Epithelial cell of prostate (primary cell): ENCODE measurements at regions not wholly inside any gene's neighbourhood (a gene's known extent, or its start where the extent isn't known, plus 50 kb on each side); places are given as distances from the start of the nearest gene placed in this dataset.

Experiments used
- DNase-seq: peaks from one replicate; pipeline ENCODE4 v3.0.0-alpha.2; 2011; ENCODE audit warnings: low read depth, low spot score
- H3K27ac ChIP-seq: fragments of 450-650 bp; 2 replicates; pipeline ENCODE4 v1.5.1; 2017; ENCODE audit warnings: mild to moderate bottlenecking

- DNase-seq: no peak
- no peak overlapping the region for H3K27ac ChIP-seq
Measured at GRCh38 chr4:24422644-24423043, 161.7 kb downstream of the DHX15 start.

- DNase-seq: peak; percentile 12
- no peak overlapping the region for H3K27ac ChIP-seq
Measured at GRCh38 chr4:24419181-24420034, 164.9 kb downstream of the DHX15 start.

GRCh38 chr4:24417206-24417605 lies 167.1 kb downstream of the DHX15 start:
- DNase-seq: no peak
- H3K27ac ChIP-seq: no peak overlapping the region

GRCh38 chr4:24416293-24416692 lies 168.1 kb downstream of the DHX15 start:
- no peak for DNase-seq
- H3K27ac ChIP-seq: no peak overlapping the region

DNA sequence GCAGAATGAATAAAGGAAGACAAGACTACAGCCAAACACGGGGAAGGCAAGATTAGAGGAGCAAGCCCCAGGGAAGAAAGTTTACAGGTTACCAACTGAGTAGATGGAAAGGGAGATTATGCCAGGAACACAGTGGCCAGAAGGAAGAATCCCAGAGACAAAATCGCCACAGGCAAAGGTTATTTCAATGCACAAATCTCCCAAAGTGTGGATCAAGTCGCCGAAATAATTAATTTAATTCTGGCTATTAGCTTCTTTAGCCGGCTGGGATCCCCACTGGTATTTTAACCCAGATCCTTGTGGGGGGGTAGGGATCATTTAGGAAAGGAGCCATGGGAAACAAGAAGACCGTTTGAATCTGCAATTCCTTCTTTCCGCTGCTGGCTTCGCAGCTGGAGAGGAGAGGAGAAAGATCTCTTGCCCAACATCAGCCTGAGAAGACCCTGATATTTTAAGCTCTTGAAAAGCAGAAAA lies 171.0 kb downstream of the DHX15 start:
- DNase-seq: no peak
- no peak overlapping the region for H3K27ac ChIP-seq

DNA sequence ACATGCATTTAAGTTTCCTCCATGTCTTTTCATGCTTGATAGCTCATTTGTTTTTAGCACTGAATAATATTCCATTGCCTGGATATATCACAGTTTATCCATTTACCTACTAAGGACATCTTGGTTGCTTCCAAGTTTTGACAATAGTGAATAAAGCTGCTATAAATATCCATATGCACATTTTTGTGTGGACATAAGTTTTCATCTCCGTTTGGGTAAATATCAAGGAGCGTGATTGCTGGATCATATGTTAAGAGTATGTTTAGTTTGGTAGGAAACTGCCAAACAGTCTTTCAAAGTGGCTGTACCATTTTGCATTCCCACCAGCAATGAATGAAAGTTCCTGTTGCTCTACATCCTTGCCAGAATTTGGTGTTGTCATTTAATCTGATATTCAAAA lies 172.5 kb downstream of the DHX15 start:
- H3K27ac ChIP-seq: no peak overlapping the region
- no peak for DNase-seq

DNA sequence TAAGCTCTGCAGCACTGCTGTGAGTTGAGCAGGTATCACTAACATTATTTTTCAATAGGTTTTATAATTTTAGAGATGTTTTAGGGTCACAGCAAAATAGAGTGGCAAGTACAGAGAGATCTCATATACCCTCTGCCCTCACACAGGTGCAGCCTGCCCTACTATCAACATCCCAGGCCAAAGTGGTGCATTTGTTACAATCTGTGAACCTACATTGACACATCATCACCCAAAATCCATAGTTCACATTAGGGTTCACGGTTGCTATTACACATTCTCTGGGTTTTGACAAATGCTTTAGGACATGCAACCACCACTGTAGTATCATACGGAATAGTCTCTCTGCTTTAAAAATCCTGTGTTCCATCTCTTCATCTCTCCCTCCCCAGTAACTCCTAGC lies 173.1 kb downstream of the DHX15 start:
- DNase-seq: no peak

DNA sequence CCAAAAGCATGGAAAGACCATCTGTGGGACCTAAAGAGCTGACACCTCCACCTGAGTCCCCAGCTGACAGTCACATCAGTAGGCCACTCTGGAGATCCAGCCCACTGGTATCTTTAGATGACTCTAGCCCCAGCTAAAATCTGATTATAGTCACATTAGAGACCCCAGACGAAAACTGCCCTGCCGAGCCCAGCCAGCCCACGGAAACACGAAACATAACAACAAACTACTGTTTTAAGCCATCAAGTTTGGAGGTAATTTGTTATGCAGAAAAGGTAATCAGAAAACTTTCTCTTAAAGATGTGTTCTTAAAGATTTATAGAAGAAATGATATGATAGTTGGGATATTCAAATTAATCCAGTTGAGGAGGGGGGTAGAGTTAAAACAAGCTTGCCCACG lies 175.7 kb downstream of the DHX15 start:
- DNase-seq: no peak
- H3K27ac ChIP-seq: no peak overlapping the region

More for the DNA sequence above, 173.1 kb downstream of the DHX15 start:
- H3K27ac ChIP-seq: no peak overlapping the region

DNA sequence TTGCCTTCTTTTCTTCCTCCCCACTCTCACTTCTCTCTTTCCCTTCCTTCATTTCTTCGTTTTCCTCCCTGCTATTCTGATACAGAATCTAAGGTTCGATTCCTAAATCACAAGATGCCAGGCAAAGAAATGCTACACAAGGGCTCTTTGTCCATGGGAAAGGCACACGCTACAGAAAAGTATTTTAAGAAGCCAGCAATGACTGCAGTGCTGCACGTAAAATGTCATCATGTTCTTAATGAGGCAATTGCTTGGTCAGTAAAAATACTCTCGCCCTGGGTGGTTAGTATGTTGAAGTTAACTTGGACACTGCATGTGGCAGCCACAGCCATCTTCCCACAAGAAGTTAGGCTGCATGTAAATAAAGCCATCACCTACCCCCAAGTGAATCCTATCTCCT lies 178.4 kb downstream of the DHX15 start:
- H3K27ac ChIP-seq: no peak overlapping the region
- no peak for DNase-seq

DNA sequence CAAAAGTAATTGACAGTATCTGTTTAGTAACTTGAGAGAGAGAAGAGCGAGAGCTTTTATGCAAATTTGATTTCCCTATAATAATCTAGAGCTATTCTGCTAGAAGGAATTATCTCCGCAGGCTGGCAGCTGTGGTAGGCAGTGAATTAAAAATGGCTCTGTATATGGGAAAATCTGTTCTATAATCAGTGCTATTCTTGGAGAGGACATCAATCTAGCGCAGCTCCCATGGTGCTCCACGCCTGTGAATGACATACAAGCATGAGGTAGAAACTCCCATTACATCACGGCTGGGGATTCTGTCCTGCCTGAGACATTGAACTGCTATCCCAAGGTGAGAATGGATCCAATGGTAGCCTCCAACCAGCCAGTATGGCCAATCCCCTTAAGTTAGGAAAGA lies 179.0 kb downstream of the DHX15 start:
- DNase-seq: no peak
- no peak overlapping the region for H3K27ac ChIP-seq

- no peak for DNase-seq
- H3K27ac ChIP-seq: no peak overlapping the region
Measured at GRCh38 chr4:24404281-24404680, 180.1 kb downstream of the DHX15 start.

DNA sequence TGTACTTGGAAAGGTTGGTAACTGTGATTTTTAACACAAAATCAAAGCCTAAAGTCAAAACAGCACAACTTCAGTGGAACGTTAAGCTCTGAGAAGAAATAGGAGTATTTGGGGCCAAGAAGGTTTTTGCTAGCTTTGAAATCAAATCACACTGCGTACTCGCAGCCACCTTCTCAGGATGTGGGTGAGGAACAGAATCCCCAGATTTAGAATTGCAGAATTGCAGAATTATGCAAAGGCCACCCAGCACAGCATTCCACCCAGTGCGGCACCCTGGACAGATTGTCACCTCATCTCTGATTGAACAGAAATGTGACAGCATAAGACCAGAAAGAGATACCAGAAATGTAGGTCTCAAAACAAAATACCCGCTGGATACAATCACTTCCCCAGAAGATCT lies 181.1 kb downstream of the DHX15 start:
- DNase-seq: no peak
- no peak overlapping the region for H3K27ac ChIP-seq

DNA sequence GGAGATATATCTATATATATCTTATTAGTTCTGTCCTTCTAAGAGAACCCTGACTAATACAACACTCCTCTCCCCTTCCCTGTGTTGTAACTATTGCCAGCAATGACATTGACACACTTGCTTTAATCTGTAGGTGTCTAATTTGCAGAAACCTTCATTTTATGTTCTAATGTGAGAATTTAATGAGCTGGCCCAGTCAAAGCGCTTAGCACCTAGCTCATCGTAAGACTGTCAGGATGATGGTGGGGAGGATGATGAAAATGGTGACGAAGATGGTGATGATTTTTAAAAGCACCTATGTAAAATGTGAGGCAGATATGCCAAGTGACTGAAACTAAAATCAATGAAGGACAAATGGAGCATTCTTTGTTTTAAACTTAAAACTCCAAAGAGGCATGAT lies 183.8 kb downstream of the DHX15 start:
- H3K27ac ChIP-seq: no peak overlapping the region
- no peak for DNase-seq

- no peak overlapping the region for H3K27ac ChIP-seq
- DNase-seq: no peak
Measured at GRCh38 chr4:24396988-24397387, 187.4 kb downstream of the DHX15 start.

GRCh38 chr4:24395937-24396336 lies 188.4 kb downstream of the DHX15 start:
- no peak for DNase-seq
- H3K27ac ChIP-seq: no peak overlapping the region

DNA sequence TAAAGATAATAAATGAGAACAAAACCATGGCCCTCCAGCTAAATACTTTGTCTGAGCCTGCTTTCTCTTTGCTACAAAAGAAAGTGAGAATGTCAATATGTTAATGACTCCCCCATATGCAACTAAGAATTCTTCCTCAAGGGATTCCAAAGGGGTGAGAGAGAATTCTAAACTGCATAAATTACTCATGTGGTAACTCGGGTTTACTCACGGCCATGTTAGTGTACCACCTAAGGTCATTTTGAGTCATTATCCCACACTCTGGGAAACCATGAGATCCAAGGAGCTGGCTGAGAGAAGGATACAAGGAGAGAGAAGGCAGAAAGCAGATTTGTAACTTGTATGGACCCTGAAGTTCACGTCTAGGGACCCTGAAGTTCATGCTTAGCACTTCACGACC lies 190.3 kb downstream of the DHX15 start:
- H3K27ac ChIP-seq: peak overlapping the region; percentile 11
- peak; percentile 18 for DNase-seq

DNA sequence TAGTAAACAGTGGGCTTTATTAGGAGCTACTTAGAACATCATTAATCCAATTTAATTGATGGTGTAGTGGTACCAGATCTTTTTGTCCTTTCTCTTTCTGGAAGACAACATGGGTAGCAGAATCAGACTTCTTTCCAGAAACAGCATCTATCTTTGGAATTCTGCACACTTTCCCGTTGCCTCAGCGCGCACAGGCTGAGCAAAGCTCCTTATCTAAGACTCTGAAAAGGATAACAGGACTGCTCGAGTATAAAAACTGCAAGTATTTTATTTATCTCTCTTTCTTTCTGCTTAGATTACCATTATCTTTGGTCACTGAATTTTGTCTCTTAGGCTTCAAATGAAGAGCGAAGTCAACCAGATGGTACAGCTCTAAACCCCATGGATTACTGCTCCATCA lies 191.7 kb downstream of the DHX15 start:
- DNase-seq: no peak

GRCh38 chr4:24382381-24382780 lies 202.0 kb downstream of the DHX15 start:
- DNase-seq: peak; percentile 77
- peak overlapping the region; percentile 64 for H3K27ac ChIP-seq

More for the DNA sequence above, 191.7 kb downstream of the DHX15 start:
- no peak overlapping the region for H3K27ac ChIP-seq

- DNase-seq: no peak
- peak overlapping the region; percentile 64 for H3K27ac ChIP-seq
Measured at GRCh38 chr4:24380957-24381665, 203.2 kb downstream of the DHX15 start.

DNA sequence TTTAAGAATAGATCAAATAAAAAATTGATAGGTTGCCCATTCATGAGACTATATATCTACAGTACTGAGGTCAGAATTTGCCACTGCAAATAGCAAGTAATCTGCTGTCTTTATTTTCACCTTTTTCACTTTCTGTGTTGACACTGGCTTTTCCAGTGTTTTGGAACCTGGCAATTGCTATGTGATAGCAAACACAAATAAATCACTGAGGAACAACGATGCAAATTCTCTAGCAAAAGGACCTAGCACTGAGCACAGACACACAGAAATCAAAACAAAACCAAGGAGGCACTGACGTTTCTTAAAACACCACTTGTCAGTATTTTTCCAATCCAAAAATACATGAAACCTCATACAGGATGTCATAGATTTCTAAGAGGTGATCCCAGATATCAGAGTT lies 210.7 kb downstream of the DHX15 start:
- no peak for DNase-seq
- H3K27ac ChIP-seq: no peak overlapping the region

- H3K27ac ChIP-seq: no peak overlapping the region
- DNase-seq: no peak
Measured at GRCh38 chr4:24372881-24373280, 211.5 kb downstream of the DHX15 start.
